GM18870 (cell line): ENCODE measurements at regions not wholly inside any gene's neighbourhood (a gene's known extent, or its start where the extent isn't known, plus 50 kb on each side); places are given as distances from the start of the nearest gene placed in this dataset.
"Not testable (repeated sequence)": the region's sequence is repeated elsewhere in the genome, so short reads cannot be mapped to it uniquely, and the experiment has no call there.

ENCODE experiments used
- ATAC-seq: cut with Tn5 transposase; IDR thresholded peaks from one replicate; pipeline ENCODE4 v1.9.1; 2021; ENCODE audit warnings: moderate library complexity; ENCODE audit not compliant: unreplicated experiment

DNA sequence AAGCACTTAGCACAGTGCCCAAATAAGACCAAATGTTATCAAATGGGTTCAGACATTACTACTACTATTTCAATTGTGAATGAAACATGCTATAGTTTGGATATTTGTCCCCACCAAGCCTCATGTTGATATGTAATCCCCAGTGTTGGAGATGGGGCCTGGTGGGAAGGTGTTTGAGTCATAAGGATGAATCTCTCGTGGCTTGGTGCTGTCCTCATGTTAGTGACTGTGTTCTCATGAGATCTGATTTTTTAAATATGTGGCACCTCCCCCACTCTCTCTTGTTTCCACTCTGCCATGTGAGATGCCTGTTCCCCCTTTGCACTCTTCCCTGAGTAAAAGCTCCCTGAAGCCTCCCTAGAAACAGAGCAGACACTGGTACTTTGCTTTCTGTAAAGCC, 148.7 kb upstream of the TGFBR2 start:
- ATAC-seq: no peak

DNA sequence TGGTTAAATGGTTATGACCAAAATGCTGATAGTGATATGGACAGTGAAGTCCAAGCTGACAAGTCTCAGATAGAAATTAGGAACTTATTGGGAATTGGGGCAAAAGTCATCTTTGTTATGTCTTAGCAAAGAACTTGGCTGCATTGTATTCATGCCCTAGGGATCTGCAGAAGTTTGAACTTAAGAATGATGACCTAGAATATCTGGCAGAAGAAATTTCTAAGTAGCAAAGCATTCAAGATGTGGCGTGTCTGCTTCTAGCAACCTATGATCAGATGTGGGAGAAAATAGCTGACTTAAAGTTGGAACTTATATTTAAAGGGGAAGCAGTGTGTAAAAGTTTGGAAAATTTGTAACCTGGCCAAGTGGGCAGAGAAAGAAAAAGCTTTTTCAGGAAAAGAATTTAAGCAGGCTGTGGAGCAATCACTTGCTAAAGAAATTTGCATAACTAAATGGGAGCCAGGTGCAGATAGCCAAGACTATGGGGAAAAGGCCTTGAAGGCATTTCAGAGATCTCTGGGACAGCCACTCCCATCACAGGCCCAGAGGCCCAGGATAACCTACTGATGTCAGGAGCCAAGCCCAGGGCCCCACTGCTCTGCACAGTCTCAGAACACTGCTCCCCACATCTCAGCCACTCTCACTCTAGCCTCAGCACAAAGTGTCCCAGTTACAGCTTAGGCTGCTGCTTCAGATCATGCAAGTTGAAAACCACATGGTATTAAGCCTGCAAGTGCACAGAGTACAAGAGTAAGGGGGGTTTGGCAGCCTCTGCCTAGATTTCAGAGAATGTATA, 147.8 kb upstream of the TGFBR2 start:
- ATAC-seq: no peak

DNA sequence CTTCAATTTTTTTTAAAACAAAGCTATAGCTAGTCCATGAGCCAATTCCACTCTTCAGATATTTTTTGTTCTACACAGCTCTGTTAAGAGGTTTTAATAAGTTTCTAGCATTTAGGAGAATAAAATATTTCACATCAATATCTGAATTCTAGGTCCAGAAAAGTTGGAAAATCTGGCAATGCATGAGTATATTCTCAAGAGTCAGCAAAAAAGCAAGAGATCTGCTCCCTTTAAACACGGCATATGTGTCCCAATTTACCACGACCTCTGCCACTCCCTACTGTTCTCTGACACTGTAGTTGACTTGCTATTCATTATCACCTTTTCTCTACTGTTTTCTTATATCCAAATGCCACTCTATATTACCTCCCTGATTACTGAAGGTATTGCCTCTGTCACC, 145.1 kb upstream of the TGFBR2 start:
- ATAC-seq: no peak

- no peak for ATAC-seq
Measured at GRCh38 chr3:30462721-30463470, 143.5 kb upstream of the TGFBR2 start.

- ATAC-seq: no peak
Measured at GRCh38 chr3:30464381-30464780, 142.0 kb upstream of the TGFBR2 start.

GRCh38 chr3:30465454-30465853, 140.9 kb upstream of the TGFBR2 start:
- ATAC-seq: no peak

GRCh38 chr3:30467596-30468238, 138.7 kb upstream of the TGFBR2 start:
- ATAC-seq: no peak

DNA sequence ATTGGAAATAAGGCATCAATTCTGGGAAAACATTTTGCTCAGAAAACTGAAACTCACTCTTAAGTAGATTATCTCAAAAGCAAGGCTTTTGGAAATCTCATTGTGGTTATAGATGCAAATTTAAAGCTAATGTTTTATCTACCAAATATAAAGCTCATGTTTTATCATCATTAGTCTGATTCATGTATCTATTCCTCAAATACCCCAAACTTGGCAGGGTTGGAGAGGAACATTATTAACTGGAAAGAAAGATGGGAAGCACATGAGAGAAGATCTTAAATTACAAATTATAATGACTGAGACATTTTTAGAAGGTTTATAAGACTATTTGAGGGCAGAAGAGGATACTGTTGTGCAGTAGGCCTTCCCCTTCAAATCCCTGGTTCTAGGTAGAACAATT, 137.3 kb upstream of the TGFBR2 start:
- no peak for ATAC-seq

DNA sequence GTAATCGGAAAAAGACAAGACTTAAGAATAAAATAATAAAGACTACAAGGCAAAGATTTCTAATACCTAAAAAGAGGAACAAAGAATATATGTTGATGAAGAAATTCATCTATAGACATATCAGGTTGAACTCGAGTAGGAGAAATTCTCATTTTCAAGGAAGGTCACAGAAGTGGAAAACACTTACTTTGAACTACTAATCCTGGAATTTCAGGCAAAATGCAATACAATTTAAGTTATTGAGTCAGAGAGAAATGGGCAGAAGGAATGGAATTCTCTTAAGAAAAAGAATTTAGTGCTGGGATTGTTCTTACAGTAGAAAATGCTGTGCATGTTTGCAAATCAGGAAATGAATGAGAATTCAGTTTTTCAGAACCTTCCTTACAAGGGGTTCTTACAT, 135.9 kb upstream of the TGFBR2 start:
- ATAC-seq: no peak

GRCh38 chr3:30471066-30471465, 135.3 kb upstream of the TGFBR2 start:
- no peak for ATAC-seq

DNA sequence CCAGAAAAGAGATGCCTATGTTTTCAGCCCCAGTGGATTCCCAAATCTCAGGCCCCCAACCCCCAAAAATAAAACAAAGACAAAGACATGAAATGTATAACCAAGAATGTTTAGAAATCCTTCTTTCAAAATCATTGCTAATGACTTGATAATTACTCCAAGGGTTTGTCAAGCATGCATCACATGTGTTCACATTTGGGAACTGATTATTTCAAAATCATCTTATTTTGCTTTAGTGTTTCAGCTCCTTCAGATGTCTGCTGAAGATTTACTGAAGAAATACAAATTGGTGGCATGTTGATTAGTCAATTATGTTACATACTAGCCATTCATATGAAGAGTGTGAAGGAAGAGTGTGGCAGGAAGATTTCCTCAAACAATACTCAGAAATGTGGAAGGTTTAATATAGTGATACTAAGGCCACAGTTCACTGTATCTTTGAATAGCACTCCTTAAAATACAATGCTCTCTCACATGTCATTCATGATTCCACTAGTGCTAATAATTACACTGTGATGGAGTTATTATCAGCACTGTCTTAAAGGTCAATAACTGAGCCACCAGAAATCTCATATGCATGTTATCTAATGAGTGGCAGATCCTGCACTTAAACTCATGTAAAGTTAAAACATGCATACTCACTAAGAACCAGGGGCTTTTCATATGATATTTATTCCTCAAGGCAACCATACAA, 134.5 kb upstream of the TGFBR2 start:
- ATAC-seq: no peak

DNA sequence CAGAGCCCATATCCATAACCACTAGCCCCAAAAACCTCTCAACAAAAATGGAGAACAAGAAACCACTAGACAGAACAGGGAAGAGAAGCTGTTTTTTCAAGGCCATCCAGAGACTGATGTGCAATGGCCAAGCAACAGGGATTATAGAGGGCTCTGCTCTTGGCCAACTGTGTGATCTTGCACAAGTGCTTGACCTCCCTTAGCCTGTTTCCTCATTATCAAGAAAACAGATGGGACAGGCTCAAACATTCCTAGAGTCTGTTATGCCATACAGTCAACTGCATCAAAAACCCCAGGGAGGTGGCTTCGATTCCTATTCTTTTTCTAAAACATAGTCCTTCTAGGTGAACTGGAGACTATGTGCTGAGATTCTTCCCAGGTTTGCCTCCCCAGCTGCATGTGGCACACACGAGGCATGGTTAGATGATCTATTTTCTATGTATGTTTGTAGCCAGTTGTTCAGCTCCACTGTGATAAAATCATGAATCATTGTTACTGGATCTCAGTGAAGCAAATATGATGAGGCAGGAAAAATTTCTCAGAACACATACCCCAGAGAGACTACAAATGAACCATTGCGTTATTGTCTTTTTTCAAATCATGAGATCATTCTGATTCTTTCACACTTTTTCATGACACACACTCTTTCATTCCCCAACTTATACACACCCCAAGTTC, 132.9 kb upstream of the TGFBR2 start:
- no peak for ATAC-seq

DNA sequence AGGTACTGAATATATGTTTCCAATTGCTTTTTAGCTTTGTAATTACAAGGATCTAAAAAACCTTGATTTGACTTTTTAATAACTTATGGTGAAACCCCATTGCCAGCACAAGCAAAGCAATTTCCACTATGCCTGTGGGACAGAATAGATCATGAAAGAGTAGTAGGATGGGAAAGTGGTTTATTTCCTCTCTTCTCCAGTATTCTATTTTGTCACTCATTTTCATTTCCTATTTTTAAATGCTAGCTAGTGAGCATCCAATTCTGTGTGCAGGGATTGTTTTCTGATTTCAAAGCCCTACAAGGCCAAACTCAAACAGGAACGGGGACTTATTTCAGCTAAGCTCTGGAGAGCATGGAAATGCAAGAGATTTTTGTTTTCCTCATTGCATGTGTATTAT, 132.0 kb upstream of the TGFBR2 start:
- ATAC-seq: no peak

GRCh38 chr3:30475038-30475808, 131.2 kb upstream of the TGFBR2 start:
- peak; percentile 76 for ATAC-seq

DNA sequence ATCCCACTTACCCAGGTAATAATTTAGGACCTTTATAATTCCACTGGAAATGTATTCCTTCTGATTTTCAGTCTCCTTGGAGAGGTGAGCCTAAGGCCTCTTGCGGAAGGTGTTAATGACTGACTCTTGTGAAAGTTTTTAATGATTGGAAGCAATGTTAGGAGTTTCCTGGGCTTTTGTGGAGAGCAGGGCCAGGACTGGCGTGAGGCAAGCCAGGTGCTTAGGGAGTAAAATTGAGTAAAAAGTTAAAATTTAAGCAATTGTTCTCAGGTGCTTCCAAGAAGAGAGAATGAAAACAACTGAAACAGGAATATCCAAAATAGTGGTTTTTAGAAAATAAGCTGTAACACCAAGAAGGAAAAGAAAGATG, 130.6 kb upstream of the TGFBR2 start:
- no peak for ATAC-seq

- ATAC-seq: peak; percentile 42
Measured at GRCh38 chr3:30476368-30477084, 129.9 kb upstream of the TGFBR2 start.

DNA sequence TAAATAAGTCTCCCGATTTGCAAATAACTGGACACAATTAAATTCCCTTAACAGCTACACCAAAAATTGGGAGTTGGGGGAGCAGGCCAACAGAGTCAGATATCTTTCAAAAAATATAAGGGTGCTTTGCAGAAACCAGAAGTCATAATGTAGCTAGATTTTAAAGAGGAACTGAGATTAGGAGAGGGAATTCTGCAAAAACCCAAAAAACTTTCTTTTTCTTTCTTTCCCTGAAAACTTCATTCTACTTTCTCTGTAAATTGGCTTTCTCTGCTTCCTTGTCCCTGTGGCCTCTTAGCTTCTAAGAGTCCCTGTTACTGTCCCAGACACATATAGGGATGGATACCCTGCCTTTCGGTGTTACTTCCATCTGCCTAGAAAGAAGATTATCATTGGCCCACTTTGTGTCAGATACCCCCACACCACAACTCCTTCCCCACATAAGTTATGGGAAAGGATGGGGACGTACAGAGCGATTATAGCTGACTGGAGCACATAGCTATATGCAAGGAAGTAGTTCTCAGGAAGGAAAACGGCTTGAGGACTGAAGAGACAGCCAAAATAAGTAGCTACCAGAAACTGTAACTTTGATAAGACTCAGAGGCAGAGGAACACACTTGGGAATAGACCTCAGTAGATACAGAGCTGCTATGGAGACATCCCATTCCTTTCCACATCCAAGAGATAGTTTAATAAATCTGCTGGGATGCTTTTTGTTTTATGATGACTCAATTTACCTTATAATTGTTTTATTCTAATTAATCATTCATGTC, 129.1 kb upstream of the TGFBR2 start:
- no peak for ATAC-seq

DNA sequence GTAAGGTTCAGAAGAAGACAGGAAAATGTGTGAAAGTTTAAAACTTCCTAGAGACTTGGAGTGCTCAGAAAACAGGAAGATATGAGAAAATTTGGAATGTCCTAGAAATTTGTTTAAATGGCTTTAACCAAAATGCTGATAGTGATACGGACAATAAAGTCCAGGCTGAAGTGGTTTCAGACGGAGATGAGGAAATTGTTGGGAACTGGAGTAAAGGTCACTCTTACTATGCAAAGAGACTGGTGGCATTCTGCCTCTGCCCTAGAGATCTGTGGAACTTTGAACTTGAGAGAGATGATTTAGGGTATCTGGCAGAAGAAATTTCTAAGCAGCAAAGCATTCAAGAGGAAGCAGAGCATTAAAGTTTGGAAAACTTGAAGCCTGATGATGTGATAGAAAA, 126.7 kb upstream of the TGFBR2 start:
- not testable (repeated sequence) for ATAC-seq

DNA sequence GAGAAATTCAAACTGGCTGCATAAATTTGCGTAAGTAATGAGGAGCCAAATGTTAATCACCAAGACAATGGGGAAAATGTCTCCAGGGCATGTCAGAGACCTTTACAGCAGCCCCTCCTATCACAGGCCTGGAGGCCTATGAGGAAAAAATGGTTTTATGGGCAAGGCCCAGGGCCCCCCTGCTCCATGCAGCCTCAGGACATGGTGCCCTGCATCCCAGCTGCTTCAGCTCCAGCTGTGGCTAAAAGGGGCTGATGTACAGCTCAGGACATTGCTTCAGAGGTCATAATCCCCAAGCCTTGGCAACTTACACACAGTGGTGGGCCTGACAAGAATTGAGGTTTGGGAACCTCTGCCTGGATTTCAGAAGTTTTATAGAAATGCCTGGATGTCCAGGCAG, 126.2 kb upstream of the TGFBR2 start:
- not testable (repeated sequence) for ATAC-seq
